Activated CD4-positive, alpha-beta T cell treated with anti-CD3 and anti-CD28 coated beads, Interleukin-2, Interleukin-4, amounts not matched to agents 100 ng/mL and 50 ng/mL, durations not matched to agents 16 hours and 8 hours (primary cell): ENCODE measurements at regions not wholly inside any gene's neighbourhood (a gene's known extent, or its start where the extent isn't known, plus 50 kb on each side); places are given as distances from the start of the nearest gene placed in this dataset.

Experiments used
- DNase-seq: peaks from one replicate; pipeline ENCODE4 v3.0.0-alpha.2; 2020; ENCODE audit warnings: low spot score

- DNase-seq: no peak
Measured at GRCh38 chr6:154561750-154562149, 51.3 kb upstream of the CNKSR3 start.

GRCh38 chr6:154565331-154565730 is 54.8 kb upstream of the CNKSR3 start:
- DNase-seq: no peak

GRCh38 chr6:154566866-154567265 is 56.4 kb upstream of the CNKSR3 start:
- no peak for DNase-seq

- DNase-seq: no peak
Measured at GRCh38 chr6:154567695-154568220, 57.3 kb upstream of the CNKSR3 start.

- no peak for DNase-seq
Measured at GRCh38 chr6:154569156-154569862, 58.8 kb upstream of the CNKSR3 start.

- no peak for DNase-seq
Measured at GRCh38 chr6:154570505-154570904, 60.0 kb upstream of the CNKSR3 start.

- no peak for DNase-seq
Measured at GRCh38 chr6:154572556-154572955, 62.1 kb upstream of the CNKSR3 start.

- no peak for DNase-seq
Measured at GRCh38 chr6:154578004-154578559, 67.6 kb upstream of the CNKSR3 start.

GRCh38 chr6:154579046-154579445 is 68.6 kb upstream of the CNKSR3 start:
- no peak for DNase-seq

- DNase-seq: no peak
Measured at GRCh38 chr6:154579485-154579884, 69.0 kb upstream of the CNKSR3 start.

GRCh38 chr6:154580397-154581135 is 70.1 kb upstream of the CNKSR3 start:
- DNase-seq: no peak

- DNase-seq: no peak
Measured at GRCh38 chr6:154582696-154583095, 72.2 kb upstream of the CNKSR3 start.

- no peak for DNase-seq
Measured at GRCh38 chr6:154583546-154584188, 73.2 kb upstream of the CNKSR3 start.

GRCh38 chr6:154590756-154591155 is 80.3 kb upstream of the CNKSR3 start:
- no peak for DNase-seq

- no peak for DNase-seq
Measured at GRCh38 chr6:154591234-154591633, 80.7 kb upstream of the CNKSR3 start.

GRCh38 chr6:154592199-154592860 is 81.8 kb upstream of the CNKSR3 start:
- no peak for DNase-seq

GRCh38 chr6:154593122-154593521 is 82.6 kb upstream of the CNKSR3 start:
- DNase-seq: no peak

GRCh38 chr6:154594496-154595198 is 84.2 kb upstream of the CNKSR3 start:
- DNase-seq: no peak

- DNase-seq: no peak
Measured at GRCh38 chr6:154595538-154595937, 85.1 kb upstream of the CNKSR3 start.

GRCh38 chr6:154596009-154596408 is 85.5 kb upstream of the CNKSR3 start:
- no peak for DNase-seq

GRCh38 chr6:154596701-154597100 is 86.2 kb upstream of the CNKSR3 start:
- DNase-seq: no peak
